GM23338 (cell line): ENCODE measurements at regions not wholly inside any gene's neighbourhood (a gene's known extent, or its start where the extent isn't known, plus 50 kb on each side); places are given as distances from the start of the nearest gene placed in this dataset.

Experiments
- ATAC-seq: fragments of 200-7000 bp; cut with Tn5 transposase; 3 replicates; pipeline ENCODE4 v1.9.1; 2020
- DNase-seq: peaks from one replicate; pipeline ENCODE4 v3.0.0-alpha.2; 2015; ENCODE audit warnings: low spot score
- H2AFZ ChIP-seq: fragments of 200-600 bp; sonication (generic); 2 replicates; pipeline ENCODE4 v1.8.0; 2016; ENCODE audit warnings: antibody characterized with exemption, mild to moderate bottlenecking, moderate library complexity
- H3F3A ChIP-seq: fragments of 200-600 bp; sonication (generic); replicated peaks from 2 replicates; pipeline ENCODE4 v1.8.0; 2017; ENCODE audit warnings: antibody characterized with exemption, mixed run types, low read depth
- H3K27ac ChIP-seq: fragments of 200-600 bp; sonication (generic); 2 replicates; pipeline ENCODE4 v1.6.1; 2016; ENCODE audit warnings: low read depth
- H3K27me3 ChIP-seq: fragments of 200-600 bp; sonication (generic); 2 replicates; pipeline ENCODE4 v1.8.0; 2016; ENCODE audit warnings: mild to moderate bottlenecking, mixed run types, moderate library complexity; ENCODE audit not compliant: insufficient read depth
- H3K36me3 ChIP-seq: fragments of 200-600 bp; sonication (generic); 2 replicates; pipeline ENCODE4 v1.8.0; 2016; ENCODE audit warnings: mild to moderate bottlenecking; ENCODE audit not compliant: insufficient read depth
- H3K4me1 ChIP-seq: fragments of 200-600 bp; sonication (generic); 2 replicates; pipeline ENCODE4 v1.8.0; 2016; ENCODE audit warnings: mild to moderate bottlenecking, moderate library complexity; ENCODE audit not compliant: insufficient read depth
- H3K4me2 ChIP-seq: fragments of 200-600 bp; sonication (generic); 2 replicates; pipeline ENCODE4 v1.7.1; 2017; ENCODE audit warnings: mixed run types
- H3K4me3 ChIP-seq: fragments of 200-600 bp; sonication (generic); 2 replicates; pipeline ENCODE4 v1.6.1; 2016; ENCODE audit warnings: mixed run types
- H3K79me2 ChIP-seq: fragments of 200-600 bp; sonication (generic); replicated peaks from 2 replicates; pipeline ENCODE4 v1.8.0; 2017; ENCODE audit warnings: mild to moderate bottlenecking; ENCODE audit not compliant: insufficient read depth
- H3K9me2 ChIP-seq: fragments of 200-600 bp; sonication (generic); 2 replicates; pipeline ENCODE4 v1.8.0; 2017; ENCODE audit not compliant: insufficient read depth
- H4K20me1 ChIP-seq: fragments of 200-600 bp; sonication (generic); replicated peaks from 2 replicates; pipeline ENCODE4 v1.8.0; 2017; ENCODE audit warnings: mild to moderate bottlenecking; ENCODE audit not compliant: insufficient read depth
- H3K27ac Mint-ChIP-seq: 2 replicates; pipeline ENCODE4 v1.8.0; 2020; ENCODE audit warnings: inconsistent platforms, mild to moderate bottlenecking, moderate library complexity, mixed read lengths
- H3K27me3 Mint-ChIP-seq: 3 replicates; pipeline ENCODE4 v1.8.0; 2022; ENCODE audit warnings: low read depth, mild to moderate bottlenecking, moderate library complexity, mixed read lengths, inconsistent platforms; ENCODE audit not compliant: insufficient read depth, poor library complexity
- H3K36me3 Mint-ChIP-seq: 3 replicates; pipeline ENCODE4 v1.8.0; 2021; ENCODE audit warnings: low read depth, mild to moderate bottlenecking, inconsistent platforms, moderate library complexity, mixed read lengths
- H3K4me1 Mint-ChIP-seq: 3 replicates; pipeline ENCODE4 v1.8.0; 2020; ENCODE audit warnings: mild to moderate bottlenecking, inconsistent platforms, mixed read lengths
- H3K4me3 Mint-ChIP-seq: 3 replicates; pipeline ENCODE4 v1.8.0; 2021; ENCODE audit warnings: moderate library complexity, mild to moderate bottlenecking, inconsistent platforms, mixed read lengths
- H3K9me3 Mint-ChIP-seq: 3 replicates; pipeline ENCODE4 v1.8.0; 2020; ENCODE audit warnings: moderate library complexity, mild to moderate bottlenecking, inconsistent platforms, mixed read lengths
- EZH2 ChIP-seq: fragments of 200-600 bp; sonication (generic); IDR thresholded peaks from one replicate; pipeline ENCODE4 v1.8.0; 2017; ENCODE audit warnings: antibody characterized with exemption, mild to moderate bottlenecking, low read depth; ENCODE audit not compliant: unreplicated experiment
- EZH2phosphoT487 ChIP-seq: fragments of 200-600 bp; sonication (generic); IDR thresholded peaks from one replicate; pipeline ENCODE4 v1.8.1; 2018; ENCODE audit warnings: antibody characterized with exemption; ENCODE audit not compliant: unreplicated experiment
- JUNB ChIP-seq: IDR thresholded peaks from one replicate; pipeline ENCODE4 v1.6.1; 2016; ENCODE audit warnings: antibody characterized with exemption; ENCODE audit not compliant: unreplicated experiment
- NANOG ChIP-seq: IDR thresholded peaks from 2 replicates; pipeline ENCODE4 v1.6.1; 2016; ENCODE audit warnings: antibody characterized with exemption, borderline replicate concordance
- POLR2AphosphoS5 ChIP-seq: IDR thresholded peaks from 2 replicates; pipeline ENCODE4 v1.6.1; 2016; ENCODE audit warnings: antibody characterized with exemption, low read depth
- ZNF331 ChIP-seq: fragments of 250-450 bp; sonication (Bioruptor Pico); IDR thresholded peaks from 2 replicates; pipeline ENCODE4 v1.5.0; 2020; ENCODE audit warnings: low read depth, mild to moderate bottlenecking, moderate library complexity
- ZNF462 ChIP-seq: fragments of 250-450 bp; sonication (Bioruptor Pico); IDR thresholded peaks from 2 replicates; pipeline ENCODE4 v1.5.0; 2020; ENCODE audit warnings: mild to moderate bottlenecking, moderate library complexity
- TF ChIP-seq, protein P1 (sequence below), 2 experiments: fragments of 200-600 bp in 1 of 2; sonication (generic) in 1 of 2; conservative IDR thresholded peaks; 2 replicates each; pipeline versions ENCODE4 v1.5.1 to v1.6.1; 2016 to 2017; ENCODE audit warnings: antibody characterized with exemption in 2 of 2, low read depth in 2 of 2, mild to moderate bottlenecking in 2 of 2, moderate library complexity in 1 of 2
- TF ChIP-seq, protein P2 (sequence below): IDR thresholded peaks from one replicate; pipeline ENCODE4 v1.6.1; 2018; ENCODE audit warnings: antibody characterized with exemption; ENCODE audit not compliant: unreplicated experiment

GRCh38 chr15:98187549-98187948 is 227.0 kb downstream of the ARRDC4 start:
- no peak for TF ChIP-seq EZH2
- no peak for TF ChIP-seq JUNB
- TF ChIP-seq POLR2AphosphoS5 = no peak
- TF ChIP-seq, protein P1, sequence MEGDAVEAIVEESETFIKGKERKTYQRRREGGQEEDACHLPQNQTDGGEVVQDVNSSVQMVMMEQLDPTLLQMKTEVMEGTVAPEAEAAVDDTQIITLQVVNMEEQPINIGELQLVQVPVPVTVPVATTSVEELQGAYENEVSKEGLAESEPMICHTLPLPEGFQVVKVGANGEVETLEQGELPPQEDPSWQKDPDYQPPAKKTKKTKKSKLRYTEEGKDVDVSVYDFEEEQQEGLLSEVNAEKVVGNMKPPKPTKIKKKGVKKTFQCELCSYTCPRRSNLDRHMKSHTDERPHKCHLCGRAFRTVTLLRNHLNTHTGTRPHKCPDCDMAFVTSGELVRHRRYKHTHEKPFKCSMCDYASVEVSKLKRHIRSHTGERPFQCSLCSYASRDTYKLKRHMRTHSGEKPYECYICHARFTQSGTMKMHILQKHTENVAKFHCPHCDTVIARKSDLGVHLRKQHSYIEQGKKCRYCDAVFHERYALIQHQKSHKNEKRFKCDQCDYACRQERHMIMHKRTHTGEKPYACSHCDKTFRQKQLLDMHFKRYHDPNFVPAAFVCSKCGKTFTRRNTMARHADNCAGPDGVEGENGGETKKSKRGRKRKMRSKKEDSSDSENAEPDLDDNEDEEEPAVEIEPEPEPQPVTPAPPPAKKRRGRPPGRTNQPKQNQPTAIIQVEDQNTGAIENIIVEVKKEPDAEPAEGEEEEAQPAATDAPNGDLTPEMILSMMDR (conservative IDR thresholded peaks at IDR 0.05; ENCODE audit: low read depth in 2 of 2) = no peak
- TF ChIP-seq, protein P2, sequence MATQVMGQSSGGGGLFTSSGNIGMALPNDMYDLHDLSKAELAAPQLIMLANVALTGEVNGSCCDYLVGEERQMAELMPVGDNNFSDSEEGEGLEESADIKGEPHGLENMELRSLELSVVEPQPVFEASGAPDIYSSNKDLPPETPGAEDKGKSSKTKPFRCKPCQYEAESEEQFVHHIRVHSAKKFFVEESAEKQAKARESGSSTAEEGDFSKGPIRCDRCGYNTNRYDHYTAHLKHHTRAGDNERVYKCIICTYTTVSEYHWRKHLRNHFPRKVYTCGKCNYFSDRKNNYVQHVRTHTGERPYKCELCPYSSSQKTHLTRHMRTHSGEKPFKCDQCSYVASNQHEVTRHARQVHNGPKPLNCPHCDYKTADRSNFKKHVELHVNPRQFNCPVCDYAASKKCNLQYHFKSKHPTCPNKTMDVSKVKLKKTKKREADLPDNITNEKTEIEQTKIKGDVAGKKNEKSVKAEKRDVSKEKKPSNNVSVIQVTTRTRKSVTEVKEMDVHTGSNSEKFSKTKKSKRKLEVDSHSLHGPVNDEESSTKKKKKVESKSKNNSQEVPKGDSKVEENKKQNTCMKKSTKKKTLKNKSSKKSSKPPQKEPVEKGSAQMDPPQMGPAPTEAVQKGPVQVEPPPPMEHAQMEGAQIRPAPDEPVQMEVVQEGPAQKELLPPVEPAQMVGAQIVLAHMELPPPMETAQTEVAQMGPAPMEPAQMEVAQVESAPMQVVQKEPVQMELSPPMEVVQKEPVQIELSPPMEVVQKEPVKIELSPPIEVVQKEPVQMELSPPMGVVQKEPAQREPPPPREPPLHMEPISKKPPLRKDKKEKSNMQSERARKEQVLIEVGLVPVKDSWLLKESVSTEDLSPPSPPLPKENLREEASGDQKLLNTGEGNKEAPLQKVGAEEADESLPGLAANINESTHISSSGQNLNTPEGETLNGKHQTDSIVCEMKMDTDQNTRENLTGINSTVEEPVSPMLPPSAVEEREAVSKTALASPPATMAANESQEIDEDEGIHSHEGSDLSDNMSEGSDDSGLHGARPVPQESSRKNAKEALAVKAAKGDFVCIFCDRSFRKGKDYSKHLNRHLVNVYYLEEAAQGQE = no peak
- no peak for TF ChIP-seq NANOG
- no peak for TF ChIP-seq EZH2phosphoT487
- ATAC-seq (no peak), DNase-seq (no peak)
- no peaks in the 10 kb centered on the region for H3K36me3 Mint-ChIP-seq
- Histone ChIP-seq H3F3A (no peaks in the 10 kb centered on the region), H3K27me3 (no peaks in the 10 kb centered on the region), H3K9me2 (no peaks in the 10 kb centered on the region), H3K4me2 (no peak overlapping the region), H4K20me1 (no peaks in the 10 kb centered on the region), H3K27ac (no peak overlapping the region), H3K79me2 (no peaks in the 10 kb centered on the region), H3K4me3 (no peak overlapping the region), H3K36me3 (no peaks in the 10 kb centered on the region), H3K4me1 (no peaks in the 10 kb centered on the region), H2AFZ (no peak overlapping the region)
- H3K4me3 Mint-ChIP-seq = no peak overlapping the region
- H3K27me3 Mint-ChIP-seq = peaks cover 3% of the 10 kb centered on the region
- H3K4me1 Mint-ChIP-seq = no peaks in the 10 kb centered on the region
- peaks cover 4% of the 10 kb centered on the region; the same call in 2 of the 3 replicates for H3K9me3 Mint-ChIP-seq
- no peak overlapping the region for H3K27ac Mint-ChIP-seq

DNA sequence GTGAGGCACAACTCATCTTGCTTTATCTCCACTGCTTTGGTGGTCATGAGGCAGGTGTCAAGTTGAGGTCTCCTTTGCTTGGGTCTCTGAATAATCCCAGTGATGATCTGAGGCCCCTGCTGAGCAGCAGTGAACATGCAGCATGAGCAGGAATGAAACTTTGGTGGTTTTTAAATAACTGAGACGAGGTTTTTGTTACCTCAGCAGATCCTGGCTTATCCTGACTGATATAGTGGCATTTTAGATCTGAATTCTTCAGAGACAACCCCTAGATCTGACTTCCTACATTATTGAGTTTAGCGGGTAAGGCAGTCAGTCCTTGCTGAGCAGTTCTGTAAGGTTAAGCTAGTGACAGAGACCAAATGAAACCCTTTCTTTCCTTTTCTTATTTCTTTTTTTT is 230.4 kb downstream of the ARRDC4 start:
- no peaks in the 10 kb centered on the region for H3K27me3 ChIP-seq
- no peak for ATAC-seq
- no peaks in the 10 kb centered on the region for H3K27me3 Mint-ChIP-seq
- no peak for TF ChIP-seq EZH2
- TF ChIP-seq ZNF462 (CRISPR knock-in tag) = no peak
- TF ChIP-seq ZNF331 = no peak
- no peak for TF ChIP-seq EZH2phosphoT487

More for the DNA sequence above, 230.4 kb downstream of the ARRDC4 start:
- H3K27ac Mint-ChIP-seq = no peak overlapping the region
- Histone ChIP-seq H3K4me2 (no peak overlapping the region), H3F3A (no peaks in the 10 kb centered on the region), H3K9me2 (no peaks in the 10 kb centered on the region), H3K4me3 (no peak overlapping the region), H4K20me1 (no peaks in the 10 kb centered on the region), H3K27ac (no peak overlapping the region), H3K4me1 (no peaks in the 10 kb centered on the region), H2AFZ (no peak overlapping the region), H3K36me3 (no peaks in the 10 kb centered on the region), H3K79me2 (no peaks in the 10 kb centered on the region)
- H3K4me1 Mint-ChIP-seq = no peaks in the 10 kb centered on the region
- H3K36me3 Mint-ChIP-seq = no peaks in the 10 kb centered on the region
- H3K9me3 Mint-ChIP-seq = peaks cover 4% of the 10 kb centered on the region; the same call in 2 of the 3 replicates
- no peak overlapping the region for H3K4me3 Mint-ChIP-seq
- DNase-seq = no peak
